ENCODE measurements at regions not wholly inside any gene's neighbourhood (a gene's known extent, or its start where the extent isn't known, plus 50 kb on each side); places are given as distances from the start of the nearest gene placed in this dataset.

GRCh38 chr1:98503771-98504170 is 157.8 kb upstream of the SNX7 start:
- 44% methylated on average over 1 of the region's 1 CpG for WGBS (ENCODE audit: missing lambda C conversion rate)
- no peak for FAIRE-seq
- TF ChIP-seq EHMT2 (IDR thresholded peaks at IDR 0.05; ENCODE audit: low read depth): no peak
- no peak for TF ChIP-seq SMC3 (IDR thresholded peaks at IDR 0.05)
- no peak for TF ChIP-seq MYC (IDR thresholded peaks at IDR 0.05; ENCODE audit: borderline replicate concordance, low read length)
- TF ChIP-seq, protein P1, sequence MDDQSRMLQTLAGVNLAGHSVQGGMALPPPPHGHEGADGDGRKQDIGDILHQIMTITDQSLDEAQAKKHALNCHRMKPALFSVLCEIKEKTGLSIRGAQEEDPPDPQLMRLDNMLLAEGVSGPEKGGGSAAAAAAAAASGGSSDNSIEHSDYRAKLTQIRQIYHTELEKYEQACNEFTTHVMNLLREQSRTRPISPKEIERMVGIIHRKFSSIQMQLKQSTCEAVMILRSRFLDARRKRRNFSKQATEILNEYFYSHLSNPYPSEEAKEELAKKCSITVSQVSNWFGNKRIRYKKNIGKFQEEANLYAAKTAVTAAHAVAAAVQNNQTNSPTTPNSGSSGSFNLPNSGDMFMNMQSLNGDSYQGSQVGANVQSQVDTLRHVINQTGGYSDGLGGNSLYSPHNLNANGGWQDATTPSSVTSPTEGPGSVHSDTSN (IDR thresholded peaks at IDR 0.05): no peak
- TF ChIP-seq MAFK (IDR thresholded peaks at IDR 0.05; ENCODE audit: partially characterized antibody): no peak
- TF ChIP-seq FOXS1 (CRISPR knock-in tag; IDR thresholded peaks at IDR 0.05): no peak
- no peak for TF ChIP-seq ELK1 (IDR thresholded peaks at IDR 0.05; ENCODE audit: low read depth, low read length)
- TF ChIP-seq, protein P2, sequence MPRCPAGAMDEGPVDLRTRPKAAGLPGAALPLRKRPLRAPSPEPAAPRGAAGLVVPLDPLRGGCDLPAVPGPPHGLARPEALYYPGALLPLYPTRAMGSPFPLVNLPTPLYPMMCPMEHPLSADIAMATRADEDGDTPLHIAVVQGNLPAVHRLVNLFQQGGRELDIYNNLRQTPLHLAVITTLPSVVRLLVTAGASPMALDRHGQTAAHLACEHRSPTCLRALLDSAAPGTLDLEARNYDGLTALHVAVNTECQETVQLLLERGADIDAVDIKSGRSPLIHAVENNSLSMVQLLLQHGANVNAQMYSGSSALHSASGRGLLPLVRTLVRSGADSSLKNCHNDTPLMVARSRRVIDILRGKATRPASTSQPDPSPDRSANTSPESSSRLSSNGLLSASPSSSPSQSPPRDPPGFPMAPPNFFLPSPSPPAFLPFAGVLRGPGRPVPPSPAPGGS (IDR thresholded peaks at IDR 0.05): no peak
- no peak for TF ChIP-seq HOXA7 (CRISPR knock-in tag; IDR thresholded peaks at IDR 0.05)
- no peak for TF ChIP-seq ZNF302 (CRISPR knock-in tag; IDR thresholded peaks at IDR 0.05)
- no peak for TF ChIP-seq MAZ (IDR thresholded peaks at IDR 0.05; ENCODE audit: borderline replicate concordance, low read depth, low read length)
- ChIA-PET CTCF (interaction anchor here (0.7 kb wide), 1 partner anchor 36 kb away, joined by 3 read pairs; no protein-coding TSS in a partner anchor), POLR2A (no interaction called here)
- H3K9me3 ChIP-seq: no peaks in the 10 kb centered on the region
- H3K27ac ChIP-seq: no peak overlapping the region
- DNase-seq (ENCODE audit: low read depth in 1 of 2, low spot score in 1 of 2): no peak
- H3K4me2 ChIP-seq: no peak overlapping the region
- no peaks in the 10 kb centered on the region for H3K4me1 ChIP-seq
- ATAC-seq: no peak
- no peak overlapping the region for H3K4me3 ChIP-seq

GRCh38 chr1:98502937-98503336 is 158.6 kb upstream of the SNX7 start:
- DNase-seq (ENCODE audit: low read depth in 1 of 2, low spot score in 1 of 2): no peak
- no peak overlapping the region for H3K27ac ChIP-seq
- CTCF ChIA-PET: interaction anchor here (0.6 kb wide), 1 partner anchor 1849 kb away, joined by 3 read pairs; no protein-coding TSS in a partner anchor
- no peaks in the 10 kb centered on the region for H3K4me1 ChIP-seq
- no peak for ATAC-seq
- no peaks in the 10 kb centered on the region for H3K9me3 ChIP-seq
- no peak overlapping the region for H3K4me3 ChIP-seq
- POLR2A ChIA-PET: no interaction called here
- no peak overlapping the region for H3K4me2 ChIP-seq
- no peak for FAIRE-seq
- no peak for TF ChIP-seq EP300 (IDR thresholded peaks at IDR 0.05)
- TF ChIP-seq KDM5A (IDR thresholded peaks at IDR 0.05): no peak
- TF ChIP-seq RNF2 (IDR thresholded peaks at IDR 0.05; ENCODE audit: borderline replicate concordance, low read depth): no peak
- TF ChIP-seq MYC (IDR thresholded peaks at IDR 0.05; ENCODE audit: borderline replicate concordance, low read length): no peak
- TF ChIP-seq ZFP36 (IDR thresholded peaks at IDR 0.05; ENCODE audit: borderline replicate concordance, partially characterized antibody): no peak
- no peak for TF ChIP-seq RAD21 (conservative IDR thresholded peaks at IDR 0.05 in 1 of 2, IDR thresholded peaks at IDR 0.05 in 1 of 2)
- TF ChIP-seq FOSB (CRISPR knock-in tag; IDR thresholded peaks at IDR 0.05): no peak
- no peak for TF ChIP-seq ZSCAN20 (CRISPR knock-in tag; IDR thresholded peaks at IDR 0.05)
- TF ChIP-seq CTCF (IDR thresholded peaks at IDR 0.05): no peak
- TF ChIP-seq E2F6 (IDR thresholded peaks at IDR 0.05; ENCODE audit: borderline replicate concordance, low read depth): no peak
- TF ChIP-seq NR3C1 (IDR thresholded peaks at IDR 0.05): no peak
- no peak for TF ChIP-seq RCOR1 (IDR thresholded peaks at IDR 0.05; ENCODE audit: low read depth, low read length)
- no peak for TF ChIP-seq PHF8 (IDR thresholded peaks at IDR 0.05; ENCODE audit: borderline replicate concordance, low read depth)
- no peak for TF ChIP-seq BHLHE40 (IDR thresholded peaks at IDR 0.05; ENCODE audit: low read depth, low read length)
- TF ChIP-seq, protein P3, sequence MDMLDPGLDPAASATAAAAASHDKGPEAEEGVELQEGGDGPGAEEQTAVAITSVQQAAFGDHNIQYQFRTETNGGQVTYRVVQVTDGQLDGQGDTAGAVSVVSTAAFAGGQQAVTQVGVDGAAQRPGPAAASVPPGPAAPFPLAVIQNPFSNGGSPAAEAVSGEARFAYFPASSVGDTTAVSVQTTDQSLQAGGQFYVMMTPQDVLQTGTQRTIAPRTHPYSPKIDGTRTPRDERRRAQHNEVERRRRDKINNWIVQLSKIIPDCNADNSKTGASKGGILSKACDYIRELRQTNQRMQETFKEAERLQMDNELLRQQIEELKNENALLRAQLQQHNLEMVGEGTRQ (IDR thresholded peaks at IDR 0.05): no peak
- TF ChIP-seq REST (IDR thresholded peaks at IDR 0.05): no peak
- no peak for TF ChIP-seq NPAS2 (CRISPR knock-in tag; IDR thresholded peaks at IDR 0.05; ENCODE audit: borderline replicate concordance)
- TF ChIP-seq HDAC2 (IDR thresholded peaks at IDR 0.05): no peak
